MCF 10A (cell line): ENCODE measurements at regions not wholly inside any gene's neighbourhood (a gene's known extent, or its start where the extent isn't known, plus 50 kb on each side); places are given as distances from the start of the nearest gene placed in this dataset.
"Not testable (repeated sequence)": the region's sequence is repeated elsewhere in the genome, so short reads cannot be mapped to it uniquely, and the experiment has no call there.

Source experiments
- BruUV-seq: library from RNA; stranded (reverse); fragments of 400-500 nt; replicated peaks from 2 replicates; lab custom pipeline; 2021; lab: Mats Ljungman, UMichigan
- CTCF ChIA-PET: fragments of 300-600 bp; sonication (Branson Sonifier 250); formaldehyde crosslinking; extraction: SDS; loops from one replicate; lab custom pipeline; 2021; ENCODE audit warnings: antibody characterized with exemption, inconsistent platforms; lab: Yijun Ruan, JAX
- POLR2A ChIA-PET: fragments of 300-600, 350-650 bp; sonication (Branson Sonifier 250); formaldehyde crosslinking; extraction: SDS; loops from one replicate; lab custom pipeline; 2020; ENCODE audit warnings: antibody characterized with exemption, inconsistent platforms; lab: Yijun Ruan, JAX
- DNase-seq: peaks from one replicate; pipeline ENCODE4 v3.0.0-alpha.2; 2018; ENCODE audit not compliant: unreplicated experiment
- H3K27ac Mint-ChIP-seq: one replicate; pipeline ENCODE4 v1.8.0; 2022; ENCODE audit warnings: mild to moderate bottlenecking, low read depth, mixed read lengths; ENCODE audit not compliant: unreplicated experiment
- H3K27me3 Mint-ChIP-seq: one replicate; pipeline ENCODE4 v1.8.0; 2022; ENCODE audit warnings: mixed read lengths; ENCODE audit not compliant: insufficient read depth, unreplicated experiment
- H3K36me3 Mint-ChIP-seq: one replicate; pipeline ENCODE4 v1.8.0; 2022; ENCODE audit warnings: mild to moderate bottlenecking, moderate library complexity, mixed read lengths; ENCODE audit not compliant: insufficient read depth, unreplicated experiment
- H3K4me1 Mint-ChIP-seq: one replicate; pipeline ENCODE4 v1.8.0; 2022; ENCODE audit warnings: mixed read lengths; ENCODE audit not compliant: insufficient read depth, unreplicated experiment
- H3K4me3 Mint-ChIP-seq: one replicate; pipeline ENCODE4 v1.8.0; 2022; ENCODE audit warnings: mild to moderate bottlenecking, moderate library complexity, mixed read lengths; ENCODE audit not compliant: unreplicated experiment
- H3K9me3 Mint-ChIP-seq: one replicate; pipeline ENCODE4 v1.8.0; 2022; ENCODE audit warnings: mixed read lengths; ENCODE audit not compliant: unreplicated experiment
- intact Hi-C: fragments of 100-400 bp; cut with micrococcal nuclease; formaldehyde crosslinking; loops from 2 replicates; pipeline ENCODE4 v1.14.1; 2022
- TF ChIP-seq, protein P1 (sequence below): fragments of 200-600 bp; IDR thresholded peaks from one replicate; pipeline ENCODE4 v1.8.0; 2022; ENCODE audit warnings: antibody characterized with exemption, mild to moderate bottlenecking; ENCODE audit not compliant: unreplicated experiment

DNA sequence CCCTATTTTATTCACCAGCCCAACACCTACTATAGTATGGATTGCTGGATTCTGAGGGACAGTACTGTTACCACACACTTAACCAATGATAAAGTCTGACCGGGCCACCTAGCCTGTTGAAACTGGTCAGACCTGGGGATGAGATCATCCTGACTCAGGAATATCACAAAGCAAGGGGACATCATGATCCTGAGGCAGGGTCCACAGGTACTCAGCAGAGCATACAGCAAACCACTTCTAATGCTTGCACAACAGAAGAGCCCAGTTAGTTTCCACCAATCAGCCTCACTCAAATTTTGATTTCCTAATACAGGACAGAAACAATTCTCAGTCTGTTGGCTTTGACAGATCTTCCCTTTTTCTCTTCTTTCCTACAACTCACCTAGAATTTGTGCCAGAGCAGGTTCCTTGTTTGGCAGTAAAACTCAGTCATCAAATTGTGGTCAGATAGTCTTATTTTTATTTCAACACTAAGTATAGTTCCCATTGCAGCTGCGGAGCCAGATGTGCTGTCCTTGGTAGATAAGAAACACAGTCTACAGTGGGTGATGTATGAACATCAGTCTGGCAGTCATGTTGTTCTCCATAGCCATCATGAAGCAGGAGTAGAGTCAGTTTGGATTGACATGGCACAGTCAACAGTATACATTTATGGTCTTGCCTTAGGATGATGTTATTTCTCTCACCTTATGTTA is 90.1 kb upstream of the PRR23C start:
- no peak for DNase-seq
- no peaks in the 10 kb centered on the region for H3K27me3 Mint-ChIP-seq
- no peaks in the 10 kb centered on the region for H3K4me1 Mint-ChIP-seq
- CTCF ChIA-PET, result interaction anchor here (1.6 to 4.8 kb wide), 3 partner anchors 10 to 23 kb away, joined by 4 to 25 read pairs (median 6); no protein-coding TSS in a partner anchor
- no peaks in the 10 kb centered on the region for H3K9me3 Mint-ChIP-seq
- POLR2A ChIA-PET, result no interaction called here
- BruUV-seq, result no TSS peak
- no peak overlapping the region for H3K4me3 Mint-ChIP-seq
- H3K27ac Mint-ChIP-seq, result no peak overlapping the region
- no peaks in the 10 kb centered on the region for H3K36me3 Mint-ChIP-seq
- intact Hi-C loops, result no loop called here
- TF ChIP-seq, protein P1, sequence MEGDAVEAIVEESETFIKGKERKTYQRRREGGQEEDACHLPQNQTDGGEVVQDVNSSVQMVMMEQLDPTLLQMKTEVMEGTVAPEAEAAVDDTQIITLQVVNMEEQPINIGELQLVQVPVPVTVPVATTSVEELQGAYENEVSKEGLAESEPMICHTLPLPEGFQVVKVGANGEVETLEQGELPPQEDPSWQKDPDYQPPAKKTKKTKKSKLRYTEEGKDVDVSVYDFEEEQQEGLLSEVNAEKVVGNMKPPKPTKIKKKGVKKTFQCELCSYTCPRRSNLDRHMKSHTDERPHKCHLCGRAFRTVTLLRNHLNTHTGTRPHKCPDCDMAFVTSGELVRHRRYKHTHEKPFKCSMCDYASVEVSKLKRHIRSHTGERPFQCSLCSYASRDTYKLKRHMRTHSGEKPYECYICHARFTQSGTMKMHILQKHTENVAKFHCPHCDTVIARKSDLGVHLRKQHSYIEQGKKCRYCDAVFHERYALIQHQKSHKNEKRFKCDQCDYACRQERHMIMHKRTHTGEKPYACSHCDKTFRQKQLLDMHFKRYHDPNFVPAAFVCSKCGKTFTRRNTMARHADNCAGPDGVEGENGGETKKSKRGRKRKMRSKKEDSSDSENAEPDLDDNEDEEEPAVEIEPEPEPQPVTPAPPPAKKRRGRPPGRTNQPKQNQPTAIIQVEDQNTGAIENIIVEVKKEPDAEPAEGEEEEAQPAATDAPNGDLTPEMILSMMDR, result no peak

DNA sequence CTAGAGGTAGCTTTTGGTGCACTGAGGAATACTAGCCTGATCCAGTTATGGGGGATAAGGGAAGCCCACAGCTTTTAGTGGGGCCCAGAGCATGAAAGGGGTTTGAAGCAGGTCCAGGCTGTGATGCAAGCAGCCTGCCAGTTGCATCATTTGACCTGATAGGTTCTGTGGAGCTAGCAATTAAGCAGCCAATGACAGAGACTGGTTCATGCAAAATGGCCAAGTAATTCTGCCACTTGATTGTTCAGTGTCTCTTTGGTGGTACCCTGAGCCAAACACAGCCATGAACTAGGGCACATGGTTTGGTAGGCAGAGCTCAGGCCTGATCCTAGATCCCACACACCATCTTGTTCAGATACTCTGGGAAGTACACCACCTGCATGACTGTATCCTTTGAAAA is 91.0 kb upstream of the PRR23C start:
- DNase-seq, result no peak
- Mint-ChIP-seq H3K27me3 (no peaks in the 10 kb centered on the region), H3K4me1 (no peaks in the 10 kb centered on the region), H3K27ac (no peak overlapping the region), H3K36me3 (no peaks in the 10 kb centered on the region), H3K9me3 (no peaks in the 10 kb centered on the region), H3K4me3 (no peak overlapping the region)
- CTCF ChIA-PET, result interaction anchor here (1.6 to 1.8 kb wide), 2 partner anchors 11 to 23 kb away, joined by 4 to 6 read pairs; no protein-coding TSS in a partner anchor
- intact Hi-C loops, result no loop called here
- TF ChIP-seq, protein P1, result no peak
- POLR2A ChIA-PET, result no interaction called here
- no TSS peak for BruUV-seq

DNA sequence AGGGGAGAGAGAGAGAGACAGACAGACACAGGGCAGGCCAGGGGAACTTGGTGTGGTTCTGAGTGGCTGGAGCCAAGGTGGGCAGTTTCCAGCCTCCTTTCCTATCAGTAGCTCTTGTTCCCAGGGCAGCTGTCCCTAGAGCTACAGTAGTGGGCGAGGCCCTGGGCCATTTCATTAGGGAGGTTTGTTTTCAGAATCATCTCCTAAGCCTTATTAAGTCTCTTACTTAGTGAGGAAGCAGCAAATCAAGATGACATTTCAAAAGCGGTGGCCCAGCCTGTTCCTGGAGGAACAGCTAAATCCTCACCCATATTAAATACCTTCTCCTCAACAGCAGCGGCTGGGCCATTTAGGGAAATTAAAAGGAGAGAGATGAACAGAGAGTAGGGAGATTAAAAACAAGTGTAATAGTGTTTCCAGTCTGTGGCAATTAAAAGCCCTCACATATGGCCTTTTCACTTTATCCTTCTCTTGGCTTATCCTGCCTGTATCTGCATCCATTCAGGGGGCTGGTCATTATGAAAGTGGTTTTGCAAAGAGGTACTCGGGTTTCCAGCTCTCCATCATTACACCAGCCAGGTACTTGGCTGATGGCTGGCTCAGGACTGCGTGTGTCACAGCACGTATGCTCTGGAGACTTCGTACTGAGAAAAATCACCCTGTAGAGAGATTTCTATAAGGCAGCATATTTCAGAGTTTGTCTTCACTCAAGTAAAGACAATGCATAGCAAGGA is 91.9 kb upstream of the PRR23C start:
- TF ChIP-seq, protein P1, result no peak
- H3K9me3 Mint-ChIP-seq, result no peaks in the 10 kb centered on the region
- H3K4me3 Mint-ChIP-seq, result no peak overlapping the region
- intact Hi-C loops, result no loop called here
- DNase-seq, result no peak
- H3K27ac Mint-ChIP-seq, result no peak overlapping the region
- no TSS peak for BruUV-seq
- POLR2A ChIA-PET, result no interaction called here
- CTCF ChIA-PET, result interaction anchor here (0.5 to 1.8 kb wide), 3 partner anchors 24 to 124 kb away, joined by 3 to 4 read pairs (median 3); no protein-coding TSS in a partner anchor
- H3K4me1 Mint-ChIP-seq, result no peaks in the 10 kb centered on the region
- no peaks in the 10 kb centered on the region for H3K27me3 Mint-ChIP-seq
- no peaks in the 10 kb centered on the region for H3K36me3 Mint-ChIP-seq

DNA sequence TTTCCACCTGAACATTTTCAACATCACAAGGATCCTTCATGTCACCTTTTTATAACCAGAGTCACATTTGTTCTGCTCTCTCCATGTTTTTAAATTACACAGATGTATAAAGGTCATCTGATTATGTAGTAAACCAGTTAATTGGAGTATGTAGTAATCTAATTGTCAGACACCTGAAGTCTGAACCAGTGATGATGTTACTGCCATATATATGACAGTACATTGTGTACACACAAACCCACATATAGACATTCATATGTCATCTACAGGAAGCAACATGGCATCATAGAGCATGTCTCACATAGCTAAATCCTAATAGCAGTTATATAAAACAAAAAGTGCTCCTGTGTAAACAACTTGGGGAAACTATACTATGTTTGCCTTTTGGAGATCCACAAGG is 95.9 kb upstream of the PRR23C start:
- no peak overlapping the region for H3K4me3 Mint-ChIP-seq
- no peak overlapping the region for H3K27ac Mint-ChIP-seq
- ChIA-PET CTCF (no interaction called here), POLR2A (no interaction called here)
- DNase-seq, result no peak
- TF ChIP-seq, protein P1, result no peak
- H3K9me3 Mint-ChIP-seq, result no peaks in the 10 kb centered on the region
- BruUV-seq, result no TSS peak
- no peaks in the 10 kb centered on the region for H3K36me3 Mint-ChIP-seq
- no peaks in the 10 kb centered on the region for H3K27me3 Mint-ChIP-seq
- no peaks in the 10 kb centered on the region for H3K4me1 Mint-ChIP-seq
- intact Hi-C loops, result no loop called here

DNA sequence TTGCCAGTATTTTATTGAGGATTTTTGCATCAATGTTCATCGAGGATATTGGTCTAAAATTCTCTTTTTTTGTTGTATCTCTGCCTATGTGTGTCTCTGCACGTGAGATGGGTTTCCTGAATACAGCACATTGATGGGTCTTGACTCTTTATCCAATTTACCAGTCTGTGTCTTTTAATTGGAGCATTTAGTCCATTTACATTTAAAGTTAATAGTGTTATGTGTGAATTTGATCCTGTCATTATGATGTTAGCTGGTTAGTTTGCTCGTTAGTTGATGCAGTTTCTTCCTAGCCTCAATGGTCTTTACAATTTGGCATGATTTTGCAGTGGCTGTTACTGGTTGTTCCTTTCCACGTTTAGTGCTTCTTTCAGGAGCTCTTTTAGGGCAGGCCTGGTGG is 101.3 kb upstream of the PRR23C start:
- DNase-seq, CTCF ChIA-PET, H3K27me3 Mint-ChIP-seq, H3K36me3 Mint-ChIP-seq, BruUV-seq, intact Hi-C loops, H3K4me3 Mint-ChIP-seq, H3K9me3 Mint-ChIP-seq, POLR2A ChIA-PET, H3K27ac Mint-ChIP-seq, H3K4me1 Mint-ChIP-seq: not testable (repeated sequence)
